ENCODE measurements at regions not wholly inside any gene's neighbourhood (a gene's known extent, or its start where the extent isn't known, plus 50 kb on each side); places are given as distances from the start of the nearest gene placed in this dataset.

- ChIA-PET CTCF (no interaction called here), POLR2A (no interaction called here)
- no peak for DNase-seq (ENCODE audit: extremely low spot score)
- TF ChIP-seq LEF1 (IDR thresholded peaks at IDR 0.05; ENCODE audit: borderline replicate concordance) (no peak), BHLHE40 (IDR thresholded peaks at IDR 0.05; ENCODE audit: borderline replicate concordance) (no peak)
Measured at GRCh38 chr12:46892034-46892705, 66.4 kb upstream of the SLC38A4 start.

- no peak for DNase-seq (ENCODE audit: extremely low spot score)
- ChIA-PET POLR2A (no interaction called here), CTCF (no interaction called here)
- TF ChIP-seq BHLHE40 (IDR thresholded peaks at IDR 0.05; ENCODE audit: borderline replicate concordance), result no peak
- TF ChIP-seq PKNOX1 (IDR thresholded peaks at IDR 0.05), result no peak
- TF ChIP-seq NFRKB (IDR thresholded peaks at IDR 0.05), result no peak
- no peak for TF ChIP-seq SUZ12 (IDR thresholded peaks at IDR 0.05)
- no peak for TF ChIP-seq FOXA1 (IDR thresholded peaks at IDR 0.05)
- TF ChIP-seq SP1 (IDR thresholded peaks at IDR 0.05), result no peak
- TF ChIP-seq FOXM1 (IDR thresholded peaks at IDR 0.05; ENCODE audit: borderline replicate concordance), result no peak
- no peak for TF ChIP-seq ARNT (IDR thresholded peaks at IDR 0.05)
- no peak for TF ChIP-seq FOXK2 (IDR thresholded peaks at IDR 0.05)
- no peak for TF ChIP-seq ZNF384 (IDR thresholded peaks at IDR 0.05)
- no peak for TF ChIP-seq TARDBP (IDR thresholded peaks at IDR 0.05)
- no peak for TF ChIP-seq LEF1 (IDR thresholded peaks at IDR 0.05; ENCODE audit: borderline replicate concordance)
- TF ChIP-seq ELF4 (IDR thresholded peaks at IDR 0.05), result no peak
- no peak for TF ChIP-seq CTBP1 (IDR thresholded peaks at IDR 0.05; ENCODE audit: borderline replicate concordance)
- no peak for TF ChIP-seq HDGF (IDR thresholded peaks at IDR 0.05; ENCODE audit: borderline replicate concordance)
- TF ChIP-seq L3MBTL2 (conservative IDR thresholded peaks at IDR 0.05), result no peak
Measured at GRCh38 chr12:46892887-46893286, 67.1 kb upstream of the SLC38A4 start.

GRCh38 chr12:46893434-46893833 lies 67.6 kb upstream of the SLC38A4 start:
- DNase-seq (ENCODE audit: extremely low spot score), result no peak
- ChIA-PET POLR2A (no interaction called here), CTCF (no interaction called here)
- TF ChIP-seq ZNF384 (IDR thresholded peaks at IDR 0.05), result no peak
- no peak for TF ChIP-seq TARDBP (IDR thresholded peaks at IDR 0.05)
- no peak for TF ChIP-seq SUZ12 (IDR thresholded peaks at IDR 0.05)
- no peak for TF ChIP-seq ARNT (IDR thresholded peaks at IDR 0.05)
- no peak for TF ChIP-seq FOXM1 (IDR thresholded peaks at IDR 0.05; ENCODE audit: borderline replicate concordance)

- TF ChIP-seq L3MBTL2 (conservative IDR thresholded peaks at IDR 0.05) (no peak), NFRKB (IDR thresholded peaks at IDR 0.05) (no peak), HDGF (IDR thresholded peaks at IDR 0.05; ENCODE audit: borderline replicate concordance) (no peak), LEF1 (IDR thresholded peaks at IDR 0.05; ENCODE audit: borderline replicate concordance) (no peak), PKNOX1 (IDR thresholded peaks at IDR 0.05) (no peak), FOXA1 (IDR thresholded peaks at IDR 0.05) (no peak), BHLHE40 (IDR thresholded peaks at IDR 0.05; ENCODE audit: borderline replicate concordance) (no peak)
- ChIA-PET CTCF (no interaction called here), POLR2A (no interaction called here)
- DNase-seq (ENCODE audit: extremely low spot score), result no peak
Measured at GRCh38 chr12:46895726-46896125, 69.9 kb upstream of the SLC38A4 start.

GRCh38 chr12:46896680-46897079 lies 70.9 kb upstream of the SLC38A4 start:
- ChIA-PET CTCF (no interaction called here), POLR2A (no interaction called here)
- DNase-seq (ENCODE audit: extremely low spot score), result no peak
- no peak for TF ChIP-seq CTBP1 (IDR thresholded peaks at IDR 0.05; ENCODE audit: borderline replicate concordance)

GRCh38 chr12:46898152-46898931 lies 72.5 kb upstream of the SLC38A4 start:
- TF ChIP-seq L3MBTL2 (conservative IDR thresholded peaks at IDR 0.05) (no peak), TARDBP (IDR thresholded peaks at IDR 0.05) (no peak), FOXK2 (IDR thresholded peaks at IDR 0.05) (no peak), BHLHE40 (IDR thresholded peaks at IDR 0.05; ENCODE audit: borderline replicate concordance) (no peak), NFRKB (IDR thresholded peaks at IDR 0.05) (no peak), FOXM1 (IDR thresholded peaks at IDR 0.05; ENCODE audit: borderline replicate concordance) (no peak), SP1 (IDR thresholded peaks at IDR 0.05) (no peak), FOXA1 (IDR thresholded peaks at IDR 0.05) (no peak), ARNT (IDR thresholded peaks at IDR 0.05) (no peak), CTBP1 (IDR thresholded peaks at IDR 0.05; ENCODE audit: borderline replicate concordance) (no peak)
- no peak for DNase-seq (ENCODE audit: extremely low spot score)
- POLR2A ChIA-PET, result no interaction called here
- CTCF ChIA-PET, result no interaction called here

GRCh38 chr12:46898989-46899388 lies 73.2 kb upstream of the SLC38A4 start:
- ChIA-PET POLR2A (no interaction called here), CTCF (no interaction called here)
- no peak for TF ChIP-seq FOXM1 (IDR thresholded peaks at IDR 0.05; ENCODE audit: borderline replicate concordance)
- TF ChIP-seq NFRKB (IDR thresholded peaks at IDR 0.05), result no peak
- TF ChIP-seq TARDBP (IDR thresholded peaks at IDR 0.05), result no peak
- TF ChIP-seq PKNOX1 (IDR thresholded peaks at IDR 0.05), result no peak
- no peak for TF ChIP-seq ELF4 (IDR thresholded peaks at IDR 0.05)
- TF ChIP-seq BHLHE40 (IDR thresholded peaks at IDR 0.05; ENCODE audit: borderline replicate concordance), result no peak
- TF ChIP-seq FOXK2 (IDR thresholded peaks at IDR 0.05), result no peak
- TF ChIP-seq LEF1 (IDR thresholded peaks at IDR 0.05; ENCODE audit: borderline replicate concordance), result no peak
- TF ChIP-seq FOXA1 (IDR thresholded peaks at IDR 0.05), result no peak
- TF ChIP-seq HDGF (IDR thresholded peaks at IDR 0.05; ENCODE audit: borderline replicate concordance), result no peak
- no peak for TF ChIP-seq ZNF384 (IDR thresholded peaks at IDR 0.05)
- no peak for TF ChIP-seq SP1 (IDR thresholded peaks at IDR 0.05)
- no peak for TF ChIP-seq CTBP1 (IDR thresholded peaks at IDR 0.05; ENCODE audit: borderline replicate concordance)
- no peak for TF ChIP-seq ARNT (IDR thresholded peaks at IDR 0.05)
- TF ChIP-seq SUZ12 (IDR thresholded peaks at IDR 0.05), result no peak
- no peak for TF ChIP-seq L3MBTL2 (conservative IDR thresholded peaks at IDR 0.05)

More at GRCh38 chr12:46898989-46899388, 73.2 kb upstream of the SLC38A4 start:
- DNase-seq (ENCODE audit: extremely low spot score), result no peak

Data from HEK293T (cell line).